HEK293 (cell line): ENCODE measurements at regions not wholly inside any gene's neighbourhood (a gene's known extent, or its start where the extent isn't known, plus 50 kb on each side); places are given as distances from the start of the nearest gene placed in this dataset.

Experiments
- CTCF ChIA-PET: fragments of 350-600 bp; formaldehyde crosslinking; extraction: SDS; loops from one replicate; lab custom pipeline; 2021; ENCODE audit warnings: antibody characterized with exemption; lab: Yijun Ruan, JAX
- POLR2A ChIA-PET: fragments of 300-600 bp; formaldehyde crosslinking; extraction: SDS; loops from one replicate; lab custom pipeline; 2020; ENCODE audit warnings: antibody characterized with exemption, inconsistent platforms; lab: Yijun Ruan, JAX
- H3K27ac ChIP-seq: fragments of 200-500 bp; sonication (Bioruptor generic); 2 replicates; pipeline ENCODE4 v1.5.1; 2014; ENCODE audit warnings: low read depth, low read length, control low read depth, inconsistent platforms; ENCODE audit errors: extremely low read depth
- H3K36me3 ChIP-seq, 2 experiments: fragments of 200-500 bp in 1 of 2; sonication (Bioruptor generic) in 1 of 2; 1 replicate in 1 of 2; 2 replicates in 1 of 2; pipeline ENCODE4 v1.5.1; 2014 to 2017; ENCODE audit warnings: inconsistent platforms in 2 of 2, low read length in 2 of 2; ENCODE audit not compliant: control insufficient read depth in 2 of 2, insufficient read depth in 1 of 2
- H3K4me1 ChIP-seq: fragments of 200-500 bp; sonication (Bioruptor generic); 2 replicates; pipeline ENCODE4 v1.5.1; 2014; ENCODE audit warnings: mild to moderate bottlenecking, low read length, inconsistent platforms; ENCODE audit not compliant: control insufficient read depth, insufficient read depth
- H3K4me3 ChIP-seq: 2 replicates; pipeline ENCODE4 v1.5.1; 2011; ENCODE audit warnings: low read depth, mild to moderate bottlenecking, control low read depth, low read length, moderate library complexity
- H3K9me3 ChIP-seq: fragments of 200-500 bp; sonication (Bioruptor generic); 2 replicates; pipeline ENCODE4 v1.5.1; 2014; ENCODE audit warnings: low read depth, low read length, inconsistent platforms; ENCODE audit not compliant: control insufficient read depth, insufficient read depth
- GLIS2 ChIP-seq: fragments of 450-650 bp; formaldehyde crosslinking; IDR thresholded peaks from 2 replicates; pipeline ENCODE4 v1.5.1; 2016; ENCODE audit warnings: missing biosample characterization, missing genetic modification characterization
- ZIC2 ChIP-seq: fragments of 450-650 bp; formaldehyde crosslinking; IDR thresholded peaks from 2 replicates; pipeline ENCODE4 v1.5.1; 2016; ENCODE audit warnings: missing biosample characterization, missing genetic modification characterization
- ZNF121 ChIP-seq: fragments of 450-650 bp; formaldehyde crosslinking; IDR thresholded peaks from 2 replicates; pipeline ENCODE4 v1.5.1; 2016; ENCODE audit warnings: missing biosample characterization, missing genetic modification characterization
- ZNF16 ChIP-seq: fragments of 450-650 bp; formaldehyde crosslinking; IDR thresholded peaks from 2 replicates; pipeline ENCODE4 v1.5.1; 2016; ENCODE audit warnings: low read depth, missing biosample characterization, missing genetic modification characterization
- ZNF530 ChIP-seq: fragments of 450-650 bp; formaldehyde crosslinking; IDR thresholded peaks from 2 replicates; pipeline ENCODE4 v1.5.1; 2016; ENCODE audit warnings: low read depth, missing biosample characterization, missing genetic modification characterization
- ZNF560 ChIP-seq: fragments of 450-650 bp; formaldehyde crosslinking; IDR thresholded peaks from 2 replicates; pipeline ENCODE4 v1.5.1; 2017; ENCODE audit warnings: missing biosample characterization, missing genetic modification characterization, borderline replicate concordance
- ZNF660 ChIP-seq: fragments of 450-650 bp; IDR thresholded peaks from 2 replicates; pipeline ENCODE4 v1.5.1; 2018; ENCODE audit warnings: missing biosample characterization, mild to moderate bottlenecking, missing genetic modification characterization
- TF ChIP-seq, protein P1 (sequence below): fragments of 450-650 bp; formaldehyde crosslinking; IDR thresholded peaks from 2 replicates; pipeline ENCODE4 v1.5.1; 2017; ENCODE audit warnings: missing biosample characterization, missing genetic modification characterization
- TF ChIP-seq, protein P2 (sequence below): fragments of 450-650 bp; formaldehyde crosslinking; IDR thresholded peaks from 2 replicates; pipeline ENCODE4 v1.5.1; 2017; ENCODE audit warnings: missing biosample characterization, missing genetic modification characterization
- TF ChIP-seq, protein P3 (sequence below): fragments of 450-650 bp; formaldehyde crosslinking; IDR thresholded peaks from 2 replicates; pipeline ENCODE4 v1.5.1; 2016; ENCODE audit warnings: missing biosample characterization, missing genetic modification characterization
- TF ChIP-seq, protein P4 (sequence below): fragments of 450-650 bp; formaldehyde crosslinking; IDR thresholded peaks from 2 replicates; pipeline ENCODE4 v1.5.0; 2017; ENCODE audit warnings: missing biosample characterization, missing genetic modification characterization, borderline replicate concordance
- TF ChIP-seq, protein P5 (sequence below): fragments of 450-650 bp; formaldehyde crosslinking; IDR thresholded peaks from 2 replicates; pipeline ENCODE4 v1.5.1; 2016; ENCODE audit warnings: missing biosample characterization, missing genetic modification characterization
- TF ChIP-seq, protein P6 (sequence below): fragments of 450-650 bp; formaldehyde crosslinking; IDR thresholded peaks from 2 replicates; pipeline ENCODE4 v1.5.1; 2016; ENCODE audit warnings: missing biosample characterization, missing genetic modification characterization
- TF ChIP-seq, protein P7 (sequence below): fragments of 450-650 bp; formaldehyde crosslinking; IDR thresholded peaks from 2 replicates; pipeline ENCODE4 v1.5.1; 2016; ENCODE audit warnings: missing biosample characterization, missing genetic modification characterization

DNA sequence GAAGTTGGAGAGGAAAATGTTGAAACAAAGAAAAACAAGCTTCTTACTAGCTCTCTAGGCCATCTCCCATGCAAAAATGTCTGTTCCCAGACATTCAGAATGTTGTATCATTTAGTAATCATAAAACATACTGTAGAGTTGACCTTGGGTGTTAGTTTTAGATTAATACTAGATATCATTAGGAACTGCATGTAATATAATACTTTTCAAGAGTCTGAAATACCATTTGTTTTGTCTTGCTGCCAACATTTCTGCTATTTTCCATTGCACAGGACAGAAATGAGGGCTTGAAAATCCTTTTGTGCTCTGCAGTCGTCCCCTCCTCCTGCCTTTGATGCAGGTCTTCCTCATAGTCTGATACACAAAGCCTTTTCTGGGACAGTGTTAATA lies 89.5 kb upstream of the RBMS1 start:
- CTCF ChIA-PET, result interaction anchor here (0.5 to 0.8 kb wide), 2 partner anchors 259 to 457 kb away, joined by 3 read pairs; no protein-coding TSS in a partner anchor
- POLR2A ChIA-PET, result no interaction called here
- H3K4me3 ChIP-seq, result no peak overlapping the region
- no peaks in the 10 kb centered on the region for H3K36me3 ChIP-seq
- no peak for TF ChIP-seq ZNF660 (tag by site-specific recombination)
- TF ChIP-seq, protein P1, sequence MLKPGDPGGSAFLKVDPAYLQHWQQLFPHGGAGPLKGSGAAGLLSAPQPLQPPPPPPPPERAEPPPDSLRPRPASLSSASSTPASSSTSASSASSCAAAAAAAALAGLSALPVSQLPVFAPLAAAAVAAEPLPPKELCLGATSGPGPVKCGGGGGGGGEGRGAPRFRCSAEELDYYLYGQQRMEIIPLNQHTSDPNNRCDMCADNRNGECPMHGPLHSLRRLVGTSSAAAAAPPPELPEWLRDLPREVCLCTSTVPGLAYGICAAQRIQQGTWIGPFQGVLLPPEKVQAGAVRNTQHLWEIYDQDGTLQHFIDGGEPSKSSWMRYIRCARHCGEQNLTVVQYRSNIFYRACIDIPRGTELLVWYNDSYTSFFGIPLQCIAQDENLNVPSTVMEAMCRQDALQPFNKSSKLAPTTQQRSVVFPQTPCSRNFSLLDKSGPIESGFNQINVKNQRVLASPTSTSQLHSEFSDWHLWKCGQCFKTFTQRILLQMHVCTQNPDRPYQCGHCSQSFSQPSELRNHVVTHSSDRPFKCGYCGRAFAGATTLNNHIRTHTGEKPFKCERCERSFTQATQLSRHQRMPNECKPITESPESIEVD (tag by site-specific recombination), result peak; percentile 41; the same call in 1 of the 2 replicates
- H3K9me3 ChIP-seq, result no peaks in the 10 kb centered on the region
- peaks cover 3% of the 10 kb centered on the region; the same call in 1 of the 2 replicates for H3K4me1 ChIP-seq
- H3K27ac ChIP-seq, result no peak overlapping the region

DNA sequence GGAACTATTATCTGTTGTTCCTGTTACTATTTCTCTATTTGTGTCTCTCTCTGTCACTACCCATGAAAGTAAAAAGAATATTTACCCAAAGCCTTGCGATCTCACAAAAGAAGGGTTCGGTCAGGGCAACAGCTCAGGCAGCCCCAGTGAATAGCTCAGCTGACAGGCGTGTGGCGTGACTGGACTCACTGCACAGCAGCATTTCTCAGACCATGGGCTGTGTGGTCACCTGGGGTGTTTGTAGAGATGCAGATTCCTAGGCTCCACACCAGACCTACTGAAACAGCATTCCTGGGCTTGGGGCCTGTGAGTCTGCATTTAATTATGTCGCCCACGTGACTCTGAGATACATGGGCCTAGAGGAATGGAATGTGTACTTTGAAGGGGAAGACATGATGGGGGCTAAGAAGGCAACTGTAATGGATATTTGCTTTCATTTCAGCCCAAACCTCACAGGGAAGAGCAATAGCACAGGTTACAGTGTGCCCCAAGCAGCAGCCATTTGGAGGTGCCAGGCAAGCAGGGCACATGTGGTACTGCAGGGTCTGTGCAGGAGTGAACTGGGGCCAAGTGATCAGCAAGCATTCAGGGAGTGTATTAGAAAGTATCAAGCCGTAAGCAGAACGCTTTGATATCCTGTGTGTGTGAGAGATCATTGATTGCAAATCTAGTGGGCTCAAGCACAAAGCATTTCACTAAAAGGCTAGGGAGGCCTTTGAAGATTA lies 90.4 kb upstream of the RBMS1 start:
- Histone ChIP-seq H3K9me3 (no peaks in the 10 kb centered on the region), H3K27ac (no peak overlapping the region), H3K4me1 (peaks cover 3% of the 10 kb centered on the region; the same call in 1 of the 2 replicates), H3K36me3 (no peaks in the 10 kb centered on the region), H3K4me3 (no peak overlapping the region)
- POLR2A ChIA-PET, result no interaction called here
- CTCF ChIA-PET, result no interaction called here
- TF ChIP-seq, protein P2, sequence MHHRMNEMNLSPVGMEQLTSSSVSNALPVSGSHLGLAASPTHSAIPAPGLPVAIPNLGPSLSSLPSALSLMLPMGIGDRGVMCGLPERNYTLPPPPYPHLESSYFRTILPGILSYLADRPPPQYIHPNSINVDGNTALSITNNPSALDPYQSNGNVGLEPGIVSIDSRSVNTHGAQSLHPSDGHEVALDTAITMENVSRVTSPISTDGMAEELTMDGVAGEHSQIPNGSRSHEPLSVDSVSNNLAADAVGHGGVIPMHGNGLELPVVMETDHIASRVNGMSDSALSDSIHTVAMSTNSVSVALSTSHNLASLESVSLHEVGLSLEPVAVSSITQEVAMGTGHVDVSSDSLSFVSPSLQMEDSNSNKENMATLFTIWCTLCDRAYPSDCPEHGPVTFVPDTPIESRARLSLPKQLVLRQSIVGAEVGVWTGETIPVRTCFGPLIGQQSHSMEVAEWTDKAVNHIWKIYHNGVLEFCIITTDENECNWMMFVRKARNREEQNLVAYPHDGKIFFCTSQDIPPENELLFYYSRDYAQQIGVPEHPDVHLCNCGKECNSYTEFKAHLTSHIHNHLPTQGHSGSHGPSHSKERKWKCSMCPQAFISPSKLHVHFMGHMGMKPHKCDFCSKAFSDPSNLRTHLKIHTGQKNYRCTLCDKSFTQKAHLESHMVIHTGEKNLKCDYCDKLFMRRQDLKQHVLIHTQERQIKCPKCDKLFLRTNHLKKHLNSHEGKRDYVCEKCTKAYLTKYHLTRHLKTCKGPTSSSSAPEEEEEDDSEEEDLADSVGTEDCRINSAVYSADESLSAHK (tag by site-specific recombination), result no peak
- TF ChIP-seq, protein P3, sequence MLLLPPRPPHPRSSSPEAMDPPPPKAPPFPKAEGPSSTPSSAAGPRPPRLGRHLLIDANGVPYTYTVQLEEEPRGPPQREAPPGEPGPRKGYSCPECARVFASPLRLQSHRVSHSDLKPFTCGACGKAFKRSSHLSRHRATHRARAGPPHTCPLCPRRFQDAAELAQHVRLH (tag by site-specific recombination), result no peak
- no peak for TF ChIP-seq ZNF530 (tag by site-specific recombination)
- TF ChIP-seq, protein P4, sequence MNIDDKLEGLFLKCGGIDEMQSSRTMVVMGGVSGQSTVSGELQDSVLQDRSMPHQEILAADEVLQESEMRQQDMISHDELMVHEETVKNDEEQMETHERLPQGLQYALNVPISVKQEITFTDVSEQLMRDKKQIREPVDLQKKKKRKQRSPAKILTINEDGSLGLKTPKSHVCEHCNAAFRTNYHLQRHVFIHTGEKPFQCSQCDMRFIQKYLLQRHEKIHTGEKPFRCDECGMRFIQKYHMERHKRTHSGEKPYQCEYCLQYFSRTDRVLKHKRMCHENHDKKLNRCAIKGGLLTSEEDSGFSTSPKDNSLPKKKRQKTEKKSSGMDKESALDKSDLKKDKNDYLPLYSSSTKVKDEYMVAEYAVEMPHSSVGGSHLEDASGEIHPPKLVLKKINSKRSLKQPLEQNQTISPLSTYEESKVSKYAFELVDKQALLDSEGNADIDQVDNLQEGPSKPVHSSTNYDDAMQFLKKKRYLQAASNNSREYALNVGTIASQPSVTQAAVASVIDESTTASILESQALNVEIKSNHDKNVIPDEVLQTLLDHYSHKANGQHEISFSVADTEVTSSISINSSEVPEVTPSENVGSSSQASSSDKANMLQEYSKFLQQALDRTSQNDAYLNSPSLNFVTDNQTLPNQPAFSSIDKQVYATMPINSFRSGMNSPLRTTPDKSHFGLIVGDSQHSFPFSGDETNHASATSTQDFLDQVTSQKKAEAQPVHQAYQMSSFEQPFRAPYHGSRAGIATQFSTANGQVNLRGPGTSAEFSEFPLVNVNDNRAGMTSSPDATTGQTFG (tag by site-specific recombination), result no peak

DNA sequence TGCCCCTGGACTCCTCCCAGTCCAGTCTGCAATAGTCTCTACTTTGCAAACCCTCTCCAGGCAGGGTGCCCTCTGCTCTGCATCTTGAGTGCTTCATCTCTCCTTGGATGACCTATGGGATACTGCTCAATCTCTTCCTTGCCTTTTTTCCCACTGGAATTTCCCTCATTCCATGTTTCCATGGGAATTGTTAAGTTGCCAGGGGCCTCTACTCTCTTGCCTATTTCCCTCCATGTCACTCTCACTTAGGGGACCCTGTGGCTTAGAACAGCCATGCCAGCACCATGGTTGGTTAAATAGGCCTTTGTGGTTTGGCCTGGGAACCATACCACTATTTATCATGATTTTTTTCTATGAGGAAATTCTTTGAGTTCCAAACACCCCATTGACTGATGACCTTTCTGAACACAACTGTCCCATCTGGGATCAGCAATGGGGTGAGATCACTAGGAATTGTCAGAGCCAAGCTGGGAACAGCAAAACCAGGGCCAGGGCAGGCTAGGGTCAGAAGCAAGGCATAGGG lies 91.4 kb upstream of the RBMS1 start:
- CTCF ChIA-PET, result no interaction called here
- Histone ChIP-seq H3K27ac (no peak overlapping the region), H3K9me3 (no peaks in the 10 kb centered on the region), H3K36me3 (no peaks in the 10 kb centered on the region), H3K4me3 (no peak overlapping the region), H3K4me1 (peaks cover 3% of the 10 kb centered on the region; the same call in 1 of the 2 replicates)
- POLR2A ChIA-PET, result no interaction called here
- TF ChIP-seq, protein P5, sequence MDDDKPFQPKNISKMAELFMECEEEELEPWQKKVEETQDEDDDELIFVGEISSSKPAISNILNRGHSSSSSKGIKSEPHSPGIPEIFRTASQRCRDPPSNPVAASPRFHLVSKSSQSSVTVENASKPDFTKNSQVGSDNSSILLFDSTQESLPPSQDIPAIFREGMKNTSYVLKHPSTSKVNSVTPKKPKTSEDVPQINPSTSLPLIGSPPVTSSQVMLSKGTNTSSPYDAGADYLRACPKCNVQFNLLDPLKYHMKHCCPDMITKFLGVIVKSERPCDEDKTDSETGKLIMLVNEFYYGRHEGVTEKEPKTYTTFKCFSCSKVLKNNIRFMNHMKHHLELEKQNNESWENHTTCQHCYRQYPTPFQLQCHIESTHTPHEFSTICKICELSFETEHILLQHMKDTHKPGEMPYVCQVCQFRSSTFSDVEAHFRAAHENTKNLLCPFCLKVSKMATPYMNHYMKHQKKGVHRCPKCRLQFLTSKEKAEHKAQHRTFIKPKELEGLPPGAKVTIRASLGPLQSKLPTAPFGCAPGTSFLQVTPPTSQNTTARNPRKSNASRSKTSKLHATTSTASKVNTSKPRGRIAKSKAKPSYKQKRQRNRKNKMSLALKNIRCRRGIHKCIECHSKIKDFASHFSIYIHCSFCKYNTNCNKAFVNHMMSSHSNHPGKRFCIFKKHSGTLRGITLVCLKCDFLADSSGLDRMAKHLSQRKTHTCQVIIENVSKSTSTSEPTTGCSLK (tag by site-specific recombination), result no peak
- TF ChIP-seq ZIC2 (tag by site-specific recombination) (no peak), ZNF16 (tag by site-specific recombination) (no peak), ZNF560 (tag by site-specific recombination) (no peak), ZNF121 (tag by site-specific recombination) (no peak), GLIS2 (tag by site-specific recombination) (no peak)
- TF ChIP-seq, protein P6, sequence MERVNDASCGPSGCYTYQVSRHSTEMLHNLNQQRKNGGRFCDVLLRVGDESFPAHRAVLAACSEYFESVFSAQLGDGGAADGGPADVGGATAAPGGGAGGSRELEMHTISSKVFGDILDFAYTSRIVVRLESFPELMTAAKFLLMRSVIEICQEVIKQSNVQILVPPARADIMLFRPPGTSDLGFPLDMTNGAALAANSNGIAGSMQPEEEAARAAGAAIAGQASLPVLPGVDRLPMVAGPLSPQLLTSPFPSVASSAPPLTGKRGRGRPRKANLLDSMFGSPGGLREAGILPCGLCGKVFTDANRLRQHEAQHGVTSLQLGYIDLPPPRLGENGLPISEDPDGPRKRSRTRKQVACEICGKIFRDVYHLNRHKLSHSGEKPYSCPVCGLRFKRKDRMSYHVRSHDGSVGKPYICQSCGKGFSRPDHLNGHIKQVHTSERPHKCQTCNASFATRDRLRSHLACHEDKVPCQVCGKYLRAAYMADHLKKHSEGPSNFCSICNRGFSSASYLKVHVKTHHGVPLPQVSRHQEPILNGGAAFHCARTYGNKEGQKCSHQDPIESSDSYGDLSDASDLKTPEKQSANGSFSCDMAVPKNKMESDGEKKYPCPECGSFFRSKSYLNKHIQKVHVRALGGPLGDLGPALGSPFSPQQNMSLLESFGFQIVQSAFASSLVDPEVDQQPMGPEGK (tag by site-specific recombination), result no peak
- TF ChIP-seq, protein P7, sequence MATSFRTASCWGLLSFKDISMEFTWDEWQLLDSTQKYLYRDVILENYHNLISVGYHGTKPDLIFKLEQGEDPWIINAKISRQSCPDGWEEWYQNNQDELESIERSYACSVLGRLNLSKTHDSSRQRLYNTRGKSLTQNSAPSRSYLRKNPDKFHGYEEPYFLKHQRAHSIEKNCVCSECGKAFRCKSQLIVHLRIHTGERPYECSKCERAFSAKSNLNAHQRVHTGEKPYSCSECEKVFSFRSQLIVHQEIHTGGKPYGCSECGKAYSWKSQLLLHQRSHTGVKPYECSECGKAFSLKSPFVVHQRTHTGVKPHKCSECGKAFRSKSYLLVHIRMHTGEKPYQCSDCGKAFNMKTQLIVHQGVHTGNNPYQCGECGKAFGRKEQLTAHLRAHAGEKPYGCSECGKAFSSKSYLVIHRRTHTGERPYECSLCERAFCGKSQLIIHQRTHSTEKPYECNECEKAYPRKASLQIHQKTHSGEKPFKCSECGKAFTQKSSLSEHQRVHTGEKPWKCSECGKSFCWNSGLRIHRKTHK, result no peak
